ENCODE measurements at regions not wholly inside any gene's neighbourhood (a gene's known extent, or its start where the extent isn't known, plus 50 kb on each side); places are given as distances from the start of the nearest gene placed in this dataset.

GRCh38 chr9:29039258-29039657 is 1466.0 kb upstream of the C9orf72 start:
- TF ChIP-seq CTCF (IDR thresholded peaks at IDR 0.05; ENCODE audit: control extremely low read depth, extremely low read depth, low read depth, missing control alignments), result no peak
- CTCF ChIA-PET, result interaction anchor here (1.2 kb wide), 1 partner anchor 9 kb away, joined by 3 read pairs; no protein-coding TSS in a partner anchor
- POLR2A ChIA-PET, result no interaction called here
- DNase-seq (ENCODE audit: extremely low spot score), result no peak

DNA sequence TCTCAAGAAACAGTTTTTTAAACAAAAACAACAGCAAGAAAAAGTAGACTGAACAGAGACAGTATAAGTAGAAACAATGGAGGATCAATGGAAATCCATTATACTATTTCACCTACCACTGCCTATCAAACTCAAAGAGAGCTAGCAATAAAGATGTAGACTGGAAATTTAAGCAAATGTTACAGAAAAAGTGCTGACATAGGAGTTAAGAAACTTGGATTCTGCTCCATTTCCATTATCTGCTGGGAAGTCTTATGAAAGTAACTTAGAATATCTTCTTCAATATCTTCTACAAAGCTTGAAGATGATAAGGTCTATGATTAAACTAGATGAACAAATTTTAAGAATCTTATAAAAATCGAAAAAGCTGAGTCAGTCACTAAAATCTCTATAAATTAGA is 1469.8 kb upstream of the C9orf72 start:
- no peak for DNase-seq (ENCODE audit: extremely low spot score)
- POLR2A ChIA-PET, result no interaction called here
- CTCF ChIA-PET, result no interaction called here
- no peak for TF ChIP-seq CTCF (IDR thresholded peaks at IDR 0.05; ENCODE audit: control extremely low read depth, extremely low read depth, low read depth, missing control alignments)

DNA sequence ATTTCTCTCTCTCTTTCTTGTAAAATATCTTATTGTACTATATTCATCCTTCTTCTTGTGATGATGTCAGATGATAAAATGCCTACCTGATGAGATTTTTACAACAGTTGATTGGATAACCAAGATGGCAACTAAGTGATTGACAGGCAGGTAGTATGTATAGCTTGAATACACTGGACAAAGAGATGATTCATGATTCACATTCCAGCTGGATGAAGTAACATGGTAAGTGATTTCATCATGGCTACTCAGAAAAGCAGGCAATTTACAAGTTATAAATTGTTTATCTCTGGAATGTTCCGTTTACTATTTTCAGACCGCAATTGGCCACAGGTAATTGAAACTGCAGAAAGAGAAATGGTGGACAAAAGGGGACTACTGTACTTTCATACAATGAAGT is 1471.7 kb upstream of the C9orf72 start:
- ChIA-PET POLR2A (no interaction called here), CTCF (no interaction called here)
- TF ChIP-seq CTCF (IDR thresholded peaks at IDR 0.05; ENCODE audit: control extremely low read depth, extremely low read depth, low read depth, missing control alignments), result no peak
- DNase-seq (ENCODE audit: extremely low spot score), result no peak

- POLR2A ChIA-PET, result no interaction called here
- CTCF ChIA-PET, result no interaction called here
- TF ChIP-seq CTCF (IDR thresholded peaks at IDR 0.05; ENCODE audit: control extremely low read depth, extremely low read depth, low read depth, missing control alignments), result no peak
- no peak for DNase-seq (ENCODE audit: extremely low spot score)
Measured at GRCh38 chr9:29060041-29060440, 1486.8 kb upstream of the C9orf72 start.

- CTCF ChIA-PET, result no interaction called here
- DNase-seq (ENCODE audit: extremely low spot score), result no peak
- no peak for TF ChIP-seq CTCF (IDR thresholded peaks at IDR 0.05; ENCODE audit: control extremely low read depth, extremely low read depth, low read depth, missing control alignments)
- POLR2A ChIA-PET, result no interaction called here
Measured at GRCh38 chr9:29062446-29062845, 1489.2 kb upstream of the C9orf72 start.

GRCh38 chr9:29063031-29063430 is 1489.8 kb upstream of the C9orf72 start:
- no peak for TF ChIP-seq CTCF (IDR thresholded peaks at IDR 0.05; ENCODE audit: control extremely low read depth, extremely low read depth, low read depth, missing control alignments)
- ChIA-PET CTCF (no interaction called here), POLR2A (no interaction called here)
- DNase-seq (ENCODE audit: extremely low spot score), result no peak

DNA sequence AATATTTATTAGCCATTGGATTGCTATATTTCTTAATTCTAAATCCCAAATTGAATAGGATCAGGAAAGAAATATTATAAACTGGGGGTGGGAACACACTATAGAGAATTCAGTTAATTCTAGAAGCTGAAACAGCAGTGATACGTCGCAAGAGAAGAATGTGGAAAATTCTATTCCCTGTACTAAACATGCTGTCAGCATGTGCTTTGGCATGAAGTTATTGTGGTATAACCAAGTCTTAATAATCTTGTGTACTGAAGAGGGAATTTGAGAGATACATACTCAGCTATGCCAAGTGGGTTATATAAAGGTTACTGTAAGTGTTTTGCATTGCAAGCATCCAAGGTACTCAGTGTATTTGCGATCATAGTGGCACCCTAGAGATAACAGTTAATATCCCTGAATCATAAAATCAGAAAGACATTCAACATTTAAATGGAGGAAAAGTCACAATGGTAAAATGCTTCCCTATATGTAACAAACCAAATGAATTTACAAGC is 1492.9 kb upstream of the C9orf72 start:
- POLR2A ChIA-PET, result no interaction called here
- CTCF ChIA-PET, result no interaction called here
- no peak for TF ChIP-seq CTCF (IDR thresholded peaks at IDR 0.05; ENCODE audit: control extremely low read depth, extremely low read depth, low read depth, missing control alignments)
- DNase-seq (ENCODE audit: extremely low spot score), result no peak

All from GM10248 (cell line).